Esophagus (tissue), 2 donors: ENCODE measurements at regions not wholly inside any gene's neighbourhood (a gene's known extent, or its start where the extent isn't known, plus 50 kb on each side); places are given as distances from the start of the nearest gene placed in this dataset.

ENCODE experiments used
- H3K27ac ChIP-seq, 2 donors: one replicate each; pipeline ENCODE4 v1.5.1; 2013; ENCODE audit warnings: low read depth in 2 of 2, mild to moderate bottlenecking in 2 of 2, inconsistent platforms in 1 of 2, low read length in 1 of 2, moderate library complexity in 1 of 2
- H3K27me3 ChIP-seq, 2 donors: one replicate each; pipeline ENCODE4 v1.6.1; 2013; ENCODE audit warnings: low read length in 2 of 2, control low read depth in 1 of 2, mild to moderate bottlenecking in 1 of 2; ENCODE audit not compliant: insufficient read depth in 2 of 2, control insufficient read depth in 1 of 2
- H3K36me3 ChIP-seq, 2 donors: one replicate each; pipeline ENCODE4 v1.6.1; 2013; ENCODE audit warnings: low read length in 1 of 2; ENCODE audit not compliant: control insufficient read depth in 2 of 2, insufficient read depth in 2 of 2
- H3K4me1 ChIP-seq, 2 donors: one replicate each; pipeline ENCODE4 v1.6.1; 2013; ENCODE audit warnings: low read length in 1 of 2; ENCODE audit not compliant: control insufficient read depth in 2 of 2, insufficient read depth in 2 of 2
- H3K4me3 ChIP-seq, 2 donors: one replicate each; pipeline ENCODE4 v1.5.1; 2013; ENCODE audit warnings: low read length in 2 of 2, mild to moderate bottlenecking in 2 of 2, low read depth in 1 of 2, moderate library complexity in 1 of 2
- H3K9me3 ChIP-seq, 2 donors: one replicate each; pipeline ENCODE4 v1.6.1; 2013; ENCODE audit warnings: mild to moderate bottlenecking in 2 of 2, low read depth in 1 of 2, low read length in 1 of 2, moderate library complexity in 1 of 2; ENCODE audit not compliant: control insufficient read depth in 2 of 2, insufficient read depth in 1 of 2
- WGBS, 2 donors: extraction: QIAGEN DNeasy Blood & Tissue Kit; methylation state at CpG; one replicate each; pipeline ENCODE4 v1.1.7; 2013; 5-methylcytosine and 5-hydroxymethylcytosine counted together
- donor health status: healthy with polysubstance abuse.
- donor health status: Bipolar disorder and iron deficiency.

GRCh38 chr6:148082696-148083095 is 259.9 kb upstream of the SASH1 start:
- Histone ChIP-seq H3K27me3 (peaks cover 0 to 2% of the 10 kb centered on the region in 2 donors), H3K4me1 (no peaks in the 10 kb centered on the region)

DNA sequence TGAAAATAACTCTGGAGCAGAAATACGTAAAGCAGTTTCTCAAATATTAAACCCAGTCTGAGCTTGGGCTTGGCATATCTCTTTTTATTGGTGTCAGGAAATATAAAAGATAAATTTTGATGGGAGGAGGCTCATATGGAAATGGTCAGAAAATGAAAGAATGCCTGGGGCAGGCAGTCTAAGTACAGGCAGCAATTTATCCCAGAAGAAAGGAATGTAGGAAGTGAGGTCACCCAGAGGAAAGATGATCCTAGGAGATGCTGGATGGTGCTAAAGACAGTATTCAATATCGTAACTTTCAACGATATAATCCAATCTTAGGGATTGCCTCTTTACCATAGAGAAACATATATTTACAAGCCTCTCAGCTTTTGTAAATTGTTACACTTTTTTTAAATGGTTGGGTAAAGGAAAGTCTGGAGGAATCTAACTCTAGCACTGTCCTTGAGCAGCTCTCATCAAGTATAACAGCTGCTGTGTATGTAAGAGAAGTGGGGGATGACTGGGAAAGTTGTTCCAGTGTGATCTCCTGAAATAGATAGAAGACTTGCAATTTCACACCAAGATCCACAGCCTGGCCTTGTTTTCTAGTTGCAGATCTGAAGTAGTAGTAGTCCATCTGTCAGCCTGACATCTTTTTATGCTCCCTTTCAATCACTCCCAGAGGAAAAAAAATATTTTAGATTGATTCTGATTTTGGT is 256.9 kb upstream of the SASH1 start:
- no peaks in the 10 kb centered on the region for H3K4me1 ChIP-seq
- 88 to 92% methylated on average over 3 of the region's 3 CpGs for WGBS, 2 donors
- peaks cover 0 to 2% of the 10 kb centered on the region in 2 donors for H3K27me3 ChIP-seq
- H3K9me3 ChIP-seq, result no peaks in the 10 kb centered on the region
- H3K4me3 ChIP-seq, result no peak overlapping the region
- H3K36me3 ChIP-seq, result no peaks in the 10 kb centered on the region
- H3K27ac ChIP-seq, result no peak overlapping the region

More at GRCh38 chr6:148082696-148083095, 259.9 kb upstream of the SASH1 start:
- H3K9me3 ChIP-seq, result no peaks in the 10 kb centered on the region
- WGBS, 2 donors, result 63 to 71% methylated on average over 2 of the region's 2 CpGs
- H3K36me3 ChIP-seq, result no peaks in the 10 kb centered on the region
- no peak overlapping the region for H3K27ac ChIP-seq
- H3K4me3 ChIP-seq, result no peak overlapping the region

DNA sequence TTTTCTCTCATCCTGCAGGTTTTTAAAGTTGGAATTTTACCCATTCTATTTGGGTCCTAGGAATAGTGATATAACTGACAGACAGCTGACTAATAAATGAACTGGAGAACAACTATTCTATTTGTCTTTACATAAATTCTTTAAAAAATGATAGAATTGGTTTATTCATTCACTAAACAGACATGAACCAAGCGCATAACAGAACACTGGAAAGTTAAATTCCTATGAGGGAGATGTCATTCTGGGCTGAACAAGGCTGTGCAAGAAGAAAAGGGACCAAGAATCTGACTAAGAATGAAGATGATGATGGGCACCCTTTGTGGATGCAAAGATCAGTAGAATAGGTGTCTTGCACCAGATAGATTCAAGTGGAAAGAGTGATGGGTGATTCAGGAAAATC is 256.3 kb upstream of the SASH1 start:
- WGBS, 2 donors, result 90 to 95% methylated on average over 1 of the region's 1 CpG
- H3K4me1 ChIP-seq, result no peaks in the 10 kb centered on the region

GRCh38 chr6:148086843-148087242 is 255.8 kb upstream of the SASH1 start:
- no peaks in the 10 kb centered on the region for H3K36me3 ChIP-seq
- H3K4me3 ChIP-seq, result no peak overlapping the region
- H3K27ac ChIP-seq, result no peak overlapping the region
- no peaks in the 10 kb centered on the region for H3K4me1 ChIP-seq
- peaks cover 0 to 2% of the 10 kb centered on the region in 2 donors for H3K27me3 ChIP-seq
- no peaks in the 10 kb centered on the region for H3K9me3 ChIP-seq
- 75 to 84% methylated on average over 3 of the region's 3 CpGs for WGBS, 2 donors

More for the DNA sequence above, 256.3 kb upstream of the SASH1 start:
- H3K36me3 ChIP-seq, result no peaks in the 10 kb centered on the region
- H3K9me3 ChIP-seq, result no peaks in the 10 kb centered on the region
- peaks cover 0 to 2% of the 10 kb centered on the region in 2 donors for H3K27me3 ChIP-seq
- no peak overlapping the region for H3K27ac ChIP-seq
- H3K4me3 ChIP-seq, result no peak overlapping the region

GRCh38 chr6:148087659-148088058 is 255.0 kb upstream of the SASH1 start:
- 76 to 88% methylated on average over 3 of the region's 3 CpGs for WGBS, 2 donors
- Histone ChIP-seq H3K27ac (no peak overlapping the region), H3K9me3 (no peaks in the 10 kb centered on the region), H3K36me3 (no peaks in the 10 kb centered on the region), H3K27me3 (peaks cover 0 to 2% of the 10 kb centered on the region in 2 donors), H3K4me3 (no peak overlapping the region), H3K4me1 (no peaks in the 10 kb centered on the region)

GRCh38 chr6:148090326-148090725 is 252.3 kb upstream of the SASH1 start:
- Histone ChIP-seq H3K4me3 (no peak overlapping the region), H3K9me3 (peaks cover 0 to 2% of the 10 kb centered on the region in 2 donors), H3K27ac (no peak overlapping the region), H3K36me3 (no peaks in the 10 kb centered on the region), H3K4me1 (no peaks in the 10 kb centered on the region), H3K27me3 (peaks cover 0 to 2% of the 10 kb centered on the region in 2 donors)
- 82 to 89% methylated on average over 2 of the region's 2 CpGs for WGBS, 2 donors

DNA sequence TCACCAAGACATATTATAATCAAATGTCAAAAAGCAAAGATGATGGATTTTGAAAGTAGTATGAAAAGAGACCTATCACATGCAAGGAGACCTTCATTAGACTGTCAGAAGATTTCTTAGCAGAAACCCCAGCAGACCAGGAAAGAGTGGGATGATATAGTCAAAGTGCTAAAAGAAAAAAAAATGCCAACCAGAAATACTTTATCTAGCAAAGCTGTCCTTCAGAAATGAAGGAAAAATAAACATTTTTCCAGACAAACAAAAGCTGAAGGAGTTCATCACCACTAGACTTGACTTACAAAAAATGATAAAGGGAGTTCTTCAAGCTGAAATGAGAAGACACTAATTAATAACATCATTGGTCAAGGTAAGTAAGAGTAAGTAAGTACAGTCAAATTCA is 251.2 kb upstream of the SASH1 start:
- Histone ChIP-seq H3K27me3 (peaks cover 0 to 2% of the 10 kb centered on the region in 2 donors), H3K9me3 (peaks cover 0 to 2% of the 10 kb centered on the region in 2 donors), H3K4me3 (no peak overlapping the region), H3K36me3 (no peaks in the 10 kb centered on the region), H3K27ac (no peak overlapping the region), H3K4me1 (no peaks in the 10 kb centered on the region)

DNA sequence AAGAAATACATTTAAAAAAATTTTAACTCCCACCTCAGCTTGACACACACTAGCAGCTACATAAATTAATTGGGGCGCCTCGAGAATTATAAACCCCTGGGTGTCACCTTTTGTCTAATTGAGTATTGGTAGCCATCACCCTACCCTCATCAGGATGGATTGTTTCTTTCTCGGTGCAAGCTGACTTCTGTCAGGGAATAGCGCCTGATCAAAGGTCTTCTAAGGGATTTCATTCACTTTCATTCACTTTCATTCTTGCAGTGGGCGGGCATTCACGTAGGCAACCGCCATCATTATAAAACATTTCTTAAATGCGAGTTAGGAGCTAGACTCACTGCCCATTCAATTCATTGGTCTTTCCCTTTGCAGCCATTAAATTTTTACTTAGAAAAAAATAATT is 239.2 kb upstream of the SASH1 start:
- WGBS, 2 donors, result 88 to 92% methylated on average over 8 of the region's 8 CpGs
- no peaks in the 10 kb centered on the region for H3K4me1 ChIP-seq
- no peaks in the 10 kb centered on the region for H3K27me3 ChIP-seq
- no peak overlapping the region for H3K27ac ChIP-seq
- no peaks in the 10 kb centered on the region for H3K9me3 ChIP-seq
- H3K4me3 ChIP-seq, result no peak overlapping the region
- H3K36me3 ChIP-seq, result no peaks in the 10 kb centered on the region

DNA sequence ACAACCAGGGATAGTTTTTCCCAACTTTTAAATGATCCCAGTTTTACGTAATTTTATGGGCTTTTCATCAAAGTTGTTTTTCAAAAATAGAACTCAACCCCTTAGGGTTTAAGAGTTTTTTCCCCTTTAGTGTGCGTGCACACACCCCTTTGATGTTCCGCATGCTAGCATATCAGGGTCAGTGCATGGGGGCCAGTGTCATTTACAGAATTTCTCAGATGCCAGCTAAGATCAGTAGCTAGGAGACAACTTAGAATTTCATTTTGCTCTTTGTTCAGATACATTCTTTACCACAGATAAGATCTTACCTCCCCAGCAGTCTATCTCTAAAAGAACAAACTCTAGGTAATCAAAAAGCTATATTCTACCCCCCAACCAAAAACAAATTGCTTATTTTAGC is 238.5 kb upstream of the SASH1 start:
- no peak overlapping the region for H3K27ac ChIP-seq
- H3K4me1 ChIP-seq, result no peaks in the 10 kb centered on the region
- no peaks in the 10 kb centered on the region for H3K9me3 ChIP-seq
- H3K36me3 ChIP-seq, result no peaks in the 10 kb centered on the region
- no peak overlapping the region for H3K4me3 ChIP-seq
- 91% methylated on average over 3 of the region's 3 CpGs for WGBS, 2 donors
- no peaks in the 10 kb centered on the region for H3K27me3 ChIP-seq

DNA sequence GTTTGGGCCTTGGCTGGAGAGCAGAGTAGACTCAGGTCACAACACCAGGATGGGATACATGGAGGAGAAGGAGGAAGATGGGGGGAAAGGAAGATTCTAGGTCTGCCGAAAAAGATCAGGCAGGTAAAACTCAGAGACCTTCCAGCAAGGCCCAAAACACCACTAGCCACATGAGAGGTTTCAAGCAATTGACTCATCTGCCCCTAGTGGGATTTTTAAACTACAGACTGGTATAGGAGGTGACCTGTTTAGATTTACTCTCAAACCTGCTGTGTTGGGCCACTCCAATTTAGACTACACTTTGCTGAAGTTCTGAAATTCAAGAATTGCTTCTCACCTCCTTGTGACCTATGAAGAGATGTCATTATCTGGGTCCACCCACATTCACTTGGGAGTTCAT is 236.9 kb upstream of the SASH1 start:
- H3K4me3 ChIP-seq, result no peak overlapping the region
- no peaks in the 10 kb centered on the region for H3K36me3 ChIP-seq
- H3K9me3 ChIP-seq, result no peaks in the 10 kb centered on the region
- 85 to 97% methylated on average over 1 of the region's 1 CpG for WGBS, 2 donors
- no peaks in the 10 kb centered on the region for H3K27me3 ChIP-seq
- no peaks in the 10 kb centered on the region for H3K4me1 ChIP-seq
- no peak overlapping the region for H3K27ac ChIP-seq
